H1 (cell line): ENCODE measurements at regions not wholly inside any gene's neighbourhood (a gene's known extent, or its start where the extent isn't known, plus 50 kb on each side); places are given as distances from the start of the nearest gene placed in this dataset.

Experiments
- BCL11A ChIP-seq, 2 experiments: IDR thresholded peaks; one replicate each; pipeline ENCODE4 v1.6.1; 2011; ENCODE audit warnings: low read depth in 2 of 2, low read length in 2 of 2, mild to moderate bottlenecking in 2 of 2
- CTBP2 ChIP-seq: IDR thresholded peaks from 2 replicates; pipeline ENCODE4 v1.7.0; 2011; ENCODE audit warnings: borderline replicate concordance, mild to moderate bottlenecking, moderate library complexity, mixed read lengths, low read length; ENCODE audit not compliant: insufficient read depth, insufficient read length
- EP300 ChIP-seq, 2 experiments: IDR thresholded peaks; 1 replicate in 1 of 2; 2 replicates in 1 of 2; pipeline ENCODE4 v1.6.1; 2011 to 2012; ENCODE audit warnings: low read depth in 2 of 2, low read length in 2 of 2, mild to moderate bottlenecking in 2 of 2, borderline replicate concordance in 1 of 2, inconsistent platforms in 1 of 2, moderate library complexity in 1 of 2
- POLR2A ChIP-seq, 2 experiments: IDR thresholded peaks; 1 replicate in 1 of 2; 2 replicates in 1 of 2; pipeline ENCODE4 v1.6.1; 2011; ENCODE audit warnings: low read depth in 2 of 2, low read length in 2 of 2, mild to moderate bottlenecking in 2 of 2; ENCODE audit errors: control extremely low read depth in 1 of 2
- POLR2AphosphoS5 ChIP-seq: IDR thresholded peaks from 2 replicates; pipeline ENCODE4 v1.6.1; 2011; ENCODE audit warnings: low read depth, low read length
- POU5F1 ChIP-seq: IDR thresholded peaks from 2 replicates; pipeline ENCODE4 v1.6.1; 2011; ENCODE audit warnings: low read depth, mild to moderate bottlenecking, low read length, moderate library complexity
- SP2 ChIP-seq: IDR thresholded peaks from 2 replicates; pipeline ENCODE4 v1.6.1; 2012; ENCODE audit warnings: mild to moderate bottlenecking, low read length, inconsistent platforms

DNA sequence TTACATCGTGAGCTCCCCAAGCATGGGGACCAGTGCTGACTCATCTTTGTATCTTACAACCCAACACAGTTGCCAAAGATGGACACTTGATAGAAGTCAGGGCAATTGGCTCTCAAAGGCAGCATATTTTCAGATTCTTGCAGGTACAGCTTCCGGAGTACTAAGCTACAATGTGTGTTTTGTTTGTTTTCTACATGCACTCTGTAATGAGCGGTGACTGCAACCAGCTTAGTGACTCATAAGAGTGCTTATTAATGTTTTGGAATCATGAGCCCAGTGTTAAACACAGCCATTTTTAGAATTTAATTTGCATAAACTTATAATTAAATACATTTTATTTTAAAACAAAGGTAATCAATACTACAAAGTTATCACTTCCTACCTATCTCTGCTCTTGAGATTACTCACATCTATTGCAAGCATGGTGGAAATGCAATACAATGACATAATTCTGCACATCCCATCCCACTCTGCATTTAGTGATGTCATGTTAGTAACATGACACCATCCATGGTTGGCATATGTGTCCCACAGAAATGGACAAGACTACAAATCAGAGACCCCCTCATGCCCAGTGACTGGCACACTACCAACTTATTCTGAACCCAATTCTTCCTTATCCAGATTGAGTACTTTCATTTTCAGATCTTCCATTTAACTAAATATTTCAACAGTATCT, 399.8 kb upstream of the ST6GAL2 start (continued):
- TF ChIP-seq POU5F1 (no peak), POLR2AphosphoS5 (no peak), BCL11A (IDR thresholded peaks at IDR 0.05; ENCODE audit: low read depth in 2 of 2, low read length in 2 of 2) (no peak), EP300 (IDR thresholded peaks at IDR 0.05; ENCODE audit: borderline replicate concordance in 1 of 2, low read depth in 2 of 2, low read length in 2 of 2) (no peak), POLR2A (IDR thresholded peaks at IDR 0.05; ENCODE audit: control extremely low read depth in 1 of 2, low read depth in 2 of 2, low read length in 2 of 2) (no peak), CTBP2 (no peak), SP2 (no peak)
- TF ChIP-seq, all 59 proteins: peak for 0
